Colon (tissue), 2 donors: ENCODE measurements at regions not wholly inside any gene's neighbourhood (a gene's known extent, or its start where the extent isn't known, plus 50 kb on each side); places are given as distances from the start of the nearest gene placed in this dataset.

Source experiments
- FAIRE-seq: peaks from 2 replicates; lab custom pipeline; 2012; peaks lifted over from hg19 to GRCh38; lab: Jason Lieb, UNC
- donor health status: control.
- donor health status: control.

DNA sequence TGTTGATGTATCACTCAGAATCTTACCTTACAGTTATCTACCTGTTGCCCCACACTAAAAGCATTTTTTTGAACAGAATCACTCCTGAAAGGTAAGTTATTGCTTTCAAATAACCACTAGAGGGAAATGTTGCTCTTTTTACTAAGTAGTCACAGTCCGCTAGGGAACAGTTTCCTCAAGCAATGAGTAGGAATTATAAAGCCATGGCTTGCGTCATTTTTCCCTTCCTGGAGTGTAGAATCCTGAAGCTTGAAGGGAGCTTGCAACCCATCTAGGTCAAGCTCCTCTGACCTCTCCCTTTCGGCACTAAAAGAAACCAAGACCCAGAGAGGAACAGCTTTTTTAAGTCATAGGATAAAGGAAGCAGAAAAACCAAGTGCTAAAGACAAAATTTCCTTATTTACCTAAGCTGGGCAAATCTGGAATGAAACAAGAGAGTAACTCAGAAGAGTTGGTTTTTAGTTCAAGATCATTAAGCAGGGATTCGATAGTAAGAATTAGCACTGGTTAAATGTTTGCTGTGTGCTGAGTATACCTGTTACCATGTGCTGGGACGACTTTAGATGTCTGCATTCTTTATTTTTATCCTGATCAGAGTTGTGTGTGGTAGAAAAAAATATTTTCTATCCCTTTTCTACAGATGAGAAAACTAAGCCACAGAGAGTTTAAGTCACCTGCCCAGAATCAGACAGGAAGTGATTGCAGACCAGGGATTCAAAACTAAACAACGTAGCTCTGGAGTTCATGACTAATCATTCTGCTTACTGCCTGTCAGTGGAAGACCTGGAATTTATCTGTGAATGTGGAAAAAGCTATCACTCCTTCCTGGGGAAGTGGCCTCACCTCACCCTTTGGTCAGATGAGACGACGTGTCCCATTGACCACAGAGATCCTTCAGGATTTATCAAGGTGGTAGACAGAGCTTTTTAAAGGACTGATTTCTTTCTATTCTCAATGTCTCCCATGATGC, 631.5 kb downstream of the RAB28 start:
- no peak for FAIRE-seq

DNA sequence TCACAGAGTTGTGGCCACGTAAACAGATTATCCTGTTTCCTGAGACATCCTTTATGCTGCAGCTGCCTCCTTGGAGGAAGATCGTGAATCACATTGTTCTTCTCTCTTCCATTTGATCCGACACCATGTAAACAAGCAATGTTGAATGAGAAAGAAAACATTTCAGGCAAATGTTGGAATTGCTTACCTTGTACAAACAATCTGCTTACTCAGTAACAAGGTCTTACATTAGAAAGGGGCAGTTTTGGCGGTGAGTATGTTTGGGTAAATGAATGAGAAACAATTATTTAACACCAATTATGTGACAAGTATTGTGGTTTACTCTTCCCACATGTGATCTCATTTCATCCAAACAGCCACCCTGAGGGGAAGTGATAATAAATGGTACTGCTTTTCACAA, 637.8 kb downstream of the RAB28 start:
- FAIRE-seq, result no peak

DNA sequence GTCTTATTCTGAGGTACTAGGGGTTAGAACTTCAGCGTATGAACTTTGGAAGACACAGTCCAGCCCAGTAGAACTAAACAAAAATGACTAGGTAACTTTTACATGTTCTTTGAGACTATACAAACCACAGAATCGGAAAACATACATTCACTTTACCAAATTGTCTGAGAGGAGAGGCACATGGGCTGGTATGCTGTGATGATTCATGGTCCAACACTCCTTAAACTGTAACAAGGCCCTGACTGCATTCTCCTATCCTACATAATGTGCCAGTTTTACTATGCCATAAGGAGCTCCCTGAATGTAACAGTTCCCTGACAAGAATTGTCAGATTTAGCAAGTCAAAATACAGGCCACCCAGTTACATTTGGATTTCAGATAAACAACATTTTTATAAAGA, 640.0 kb downstream of the RAB28 start:
- FAIRE-seq, result no peak

DNA sequence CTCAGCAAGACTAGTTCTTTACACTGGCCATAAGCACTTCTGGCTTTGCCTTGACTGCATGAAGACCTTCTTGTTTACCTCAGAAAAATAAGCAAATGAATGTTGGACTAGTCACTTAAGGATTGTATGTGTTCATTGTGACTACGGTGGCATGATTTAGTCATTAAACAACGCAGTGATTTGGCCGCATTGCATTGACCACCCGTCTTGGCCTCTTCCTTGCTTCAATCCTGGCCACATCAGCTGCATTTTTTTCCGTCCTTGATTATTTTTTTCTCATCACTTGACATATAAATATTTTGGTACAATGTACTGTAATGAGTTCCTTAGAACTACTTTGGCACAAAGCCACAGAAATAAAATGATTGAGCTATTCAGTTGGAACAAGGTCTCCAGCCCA, 656.2 kb downstream of the RAB28 start:
- no peak for FAIRE-seq

DNA sequence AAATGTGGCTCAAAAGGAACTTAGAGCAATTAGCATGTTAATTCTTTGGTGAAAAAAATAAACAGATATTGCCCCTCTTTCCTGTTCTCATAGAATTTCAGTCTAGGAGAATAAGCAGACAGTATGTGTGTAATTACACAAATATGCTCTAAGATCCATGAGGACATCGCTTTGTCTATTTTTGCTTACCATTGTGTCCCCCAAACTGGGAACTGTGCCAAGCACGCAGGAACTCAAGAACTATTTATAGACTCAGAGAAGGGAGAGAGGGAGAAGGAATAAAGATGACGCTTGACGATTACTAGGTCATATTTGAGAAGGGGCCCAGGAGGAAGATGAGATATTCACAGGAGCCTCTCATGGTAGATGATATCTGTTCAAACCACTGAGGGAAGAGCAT, 692.6 kb downstream of the RAB28 start:
- FAIRE-seq, result no peak

DNA sequence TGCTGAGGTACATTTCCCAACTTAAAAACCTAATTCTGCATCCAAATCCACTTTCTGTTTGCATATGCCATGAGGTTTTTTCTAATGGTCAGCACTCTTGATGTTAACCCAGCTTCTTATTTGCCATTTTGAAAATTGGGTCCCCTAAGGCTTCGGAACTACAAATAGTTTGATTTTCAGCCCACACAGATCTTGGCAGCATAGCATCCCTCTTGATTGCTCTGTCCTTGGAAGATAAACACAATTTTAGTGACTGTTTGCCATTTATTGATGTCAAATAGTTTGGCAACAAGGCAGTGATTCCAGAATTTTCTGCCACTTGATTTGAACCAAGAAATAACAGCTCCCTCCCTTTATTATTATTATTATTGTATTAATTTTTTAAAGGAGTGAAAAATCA, 696.9 kb downstream of the RAB28 start:
- no peak for FAIRE-seq

DNA sequence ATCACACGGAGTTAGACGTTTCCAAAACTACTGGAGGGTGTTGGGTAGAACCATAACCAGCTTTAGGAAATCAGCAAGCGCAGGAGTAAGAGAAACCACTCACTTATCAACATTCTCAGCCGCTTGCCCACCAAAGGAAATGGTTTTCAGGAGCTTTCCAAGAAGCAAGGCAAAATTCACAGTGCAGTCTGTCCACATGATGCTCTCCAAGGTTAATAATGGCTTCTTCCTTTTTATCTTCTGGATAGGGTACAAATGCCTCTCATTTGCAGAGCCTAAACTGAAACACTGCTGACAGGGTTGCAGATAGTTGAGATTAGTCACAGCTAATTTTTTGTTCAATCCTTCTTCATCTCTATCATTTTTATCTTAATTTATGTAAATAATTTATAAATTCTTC, 705.4 kb downstream of the RAB28 start:
- FAIRE-seq, result no peak

DNA sequence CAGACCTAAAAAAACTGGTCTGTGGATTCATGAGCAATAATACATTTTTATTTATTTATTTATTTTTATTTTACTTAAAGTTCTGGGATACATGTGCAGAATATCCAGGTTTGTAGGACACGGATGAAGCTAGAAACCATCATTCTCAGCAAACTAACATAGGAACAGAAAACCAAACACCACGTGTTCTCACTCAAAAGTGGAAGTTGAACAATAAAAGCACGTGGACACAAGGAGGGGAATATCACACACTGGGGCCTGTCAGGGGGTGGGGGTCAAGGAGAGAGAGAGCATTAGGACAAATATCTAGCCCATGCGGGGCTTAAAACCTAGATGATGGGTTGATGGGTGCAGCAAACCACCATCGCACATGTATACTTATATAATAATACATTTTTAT, 705.9 kb downstream of the RAB28 start:
- no peak for FAIRE-seq

DNA sequence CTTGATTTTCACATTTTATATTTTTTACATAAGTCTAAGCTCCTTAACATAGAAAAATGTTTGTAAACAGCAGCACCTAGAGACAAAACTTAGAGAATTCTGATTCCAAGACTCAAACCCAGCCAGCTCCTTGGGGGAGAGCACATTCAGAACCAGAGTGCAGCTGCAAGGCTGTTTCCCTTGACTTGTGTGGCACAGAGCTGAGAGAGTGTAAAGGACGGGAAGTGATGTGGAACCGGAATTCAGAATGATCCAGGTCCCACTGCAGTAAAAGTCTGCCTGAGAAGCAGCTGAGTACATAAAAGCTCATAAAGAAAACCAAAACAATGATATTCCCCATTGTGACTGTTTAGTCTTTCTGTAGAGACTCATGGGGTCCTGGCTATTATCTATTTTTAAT, 713.8 kb downstream of the RAB28 start:
- no peak for FAIRE-seq

DNA sequence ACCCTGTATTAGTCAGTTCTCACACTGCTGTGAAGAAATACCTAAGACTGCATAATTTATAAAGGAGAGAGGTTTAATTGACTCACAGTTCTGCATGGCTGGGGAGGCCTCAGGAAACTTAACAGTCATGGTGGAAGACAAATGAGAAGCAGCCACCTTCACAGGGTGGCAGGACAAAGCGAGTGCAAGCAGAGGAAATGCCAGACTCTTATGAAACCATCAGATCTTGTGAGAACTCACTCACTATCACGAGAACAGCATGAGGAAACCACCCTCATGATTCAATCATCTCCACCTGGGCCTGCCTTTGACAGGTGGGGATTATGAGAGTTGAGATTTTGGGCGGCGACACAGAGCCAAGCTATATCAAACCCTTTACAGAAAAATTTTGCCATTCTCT, 722.4 kb downstream of the RAB28 start:
- no peak for FAIRE-seq

DNA sequence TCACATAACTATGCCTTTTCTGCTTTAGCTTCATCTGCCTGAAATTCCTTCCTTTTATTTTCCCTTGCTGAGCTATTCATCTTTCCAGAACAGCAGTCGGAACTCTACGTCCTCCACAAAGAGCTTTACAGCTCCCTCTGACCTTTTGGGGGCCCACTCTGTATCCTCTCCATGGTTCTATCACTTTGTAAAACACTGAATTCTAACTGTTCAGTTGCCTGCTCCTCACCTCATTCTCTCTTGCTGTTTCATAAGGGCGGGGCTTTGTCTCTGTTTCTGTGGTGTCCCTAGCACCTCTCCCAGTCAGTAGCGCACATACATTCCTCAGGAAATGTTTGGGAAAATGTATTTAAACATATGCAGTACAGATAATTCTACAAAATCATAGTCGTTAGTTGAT, 737.0 kb downstream of the RAB28 start:
- no peak for FAIRE-seq

DNA sequence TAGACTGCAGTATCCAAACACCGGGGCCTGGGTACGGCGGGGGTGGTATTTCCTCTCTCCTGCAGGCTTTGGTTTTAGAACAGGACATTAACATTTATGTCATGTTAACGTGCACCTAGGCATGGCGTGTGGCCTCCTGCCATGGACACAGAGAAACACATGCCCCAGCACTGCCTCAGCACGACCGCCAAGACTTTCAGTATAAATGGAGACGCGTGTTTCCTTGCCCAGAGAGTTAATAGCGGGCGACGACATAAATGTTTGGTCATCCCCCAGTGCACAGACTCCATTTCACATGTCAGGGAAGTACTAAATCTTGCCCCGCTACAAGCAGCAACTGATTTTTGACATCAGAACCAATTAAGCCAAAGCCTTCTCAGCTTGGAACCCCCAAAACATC, 737.9 kb downstream of the RAB28 start:
- FAIRE-seq, result no peak

DNA sequence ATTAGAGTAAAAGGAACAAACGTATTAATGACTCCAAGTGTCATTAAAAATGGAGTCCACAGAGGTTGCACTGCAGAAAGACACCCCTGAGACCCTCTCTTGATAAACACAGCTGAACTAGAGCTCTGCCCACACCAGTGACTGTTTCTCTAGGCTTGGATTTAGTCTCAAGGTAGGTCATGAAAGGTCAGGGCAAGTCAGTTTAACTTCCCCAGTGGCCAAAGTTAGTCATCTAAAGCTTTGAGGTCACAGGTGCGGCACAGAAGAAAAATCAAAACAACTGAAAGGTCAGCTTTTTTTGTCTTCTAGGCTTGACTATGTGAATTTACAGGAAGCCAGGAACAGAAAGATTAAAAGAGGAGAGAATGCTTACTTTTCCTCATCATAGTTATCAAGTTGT, 749.6 kb downstream of the RAB28 start:
- FAIRE-seq, result no peak

DNA sequence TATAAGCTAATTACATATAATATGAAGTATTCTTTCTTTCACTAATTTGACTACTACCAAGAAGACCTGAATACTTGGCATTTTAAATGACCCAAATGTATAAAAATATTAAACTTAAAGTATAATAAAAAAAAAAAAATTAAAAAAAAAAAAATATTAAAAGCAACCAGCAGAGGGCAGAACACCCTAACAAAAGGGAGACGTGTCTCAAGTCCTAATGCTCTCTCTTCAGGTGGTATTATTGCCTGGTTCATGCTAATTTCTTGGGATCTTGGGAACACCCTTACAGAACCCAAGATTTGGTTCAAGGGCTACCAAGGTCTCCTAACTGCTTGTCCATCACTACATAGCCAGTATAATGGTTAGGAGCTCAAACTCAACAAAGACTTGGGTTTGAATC, 754.8 kb downstream of the RAB28 start:
- FAIRE-seq, result peak; percentile 5

DNA sequence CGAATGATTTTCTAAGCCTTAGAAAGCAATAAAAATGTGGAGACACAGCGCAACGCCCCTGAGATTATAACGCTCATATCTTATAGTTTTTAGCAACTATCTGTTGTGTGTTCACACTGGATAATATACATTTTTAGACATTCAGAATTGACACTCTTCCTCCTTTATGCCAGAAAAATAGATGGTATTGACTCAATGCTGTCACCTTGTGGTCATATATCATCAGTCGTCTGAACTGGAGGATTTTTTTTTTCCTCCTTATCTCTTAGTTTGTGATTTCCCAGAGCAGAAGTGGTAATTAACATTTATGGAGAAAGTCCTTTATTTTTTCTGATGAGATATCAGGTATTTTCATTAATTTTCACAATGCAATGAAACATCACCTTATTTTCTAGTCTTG, 759.6 kb downstream of the RAB28 start:
- no peak for FAIRE-seq

DNA sequence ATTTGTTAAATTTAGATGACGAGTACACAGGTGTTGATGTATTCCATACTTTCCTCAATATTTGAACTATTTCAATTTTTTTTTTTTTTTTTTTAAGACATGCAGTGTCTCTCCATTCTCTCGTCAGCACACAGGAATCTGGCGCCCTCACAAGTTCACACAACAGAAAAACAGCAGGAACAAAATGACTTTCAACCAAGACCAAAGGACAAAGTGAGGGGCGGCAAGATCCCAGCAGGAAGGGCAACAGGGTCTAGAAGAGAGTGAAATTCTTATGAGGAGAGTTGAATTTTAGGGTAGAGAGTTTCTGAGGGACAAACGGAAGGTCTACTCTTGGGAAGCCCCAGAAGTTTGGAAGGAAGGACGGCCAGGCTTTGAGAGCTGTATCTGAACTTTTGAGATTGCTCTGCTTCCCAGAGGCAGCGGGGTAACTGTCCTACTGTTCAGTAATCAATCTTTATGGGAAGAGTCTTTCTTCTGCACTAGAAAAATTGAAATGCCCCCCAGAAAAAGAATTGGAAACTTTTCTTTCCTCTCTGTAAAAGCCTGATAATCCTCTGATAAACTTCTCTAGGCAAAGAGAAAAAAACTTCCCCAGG, 760.2 kb downstream of the RAB28 start:
- no peak for FAIRE-seq

DNA sequence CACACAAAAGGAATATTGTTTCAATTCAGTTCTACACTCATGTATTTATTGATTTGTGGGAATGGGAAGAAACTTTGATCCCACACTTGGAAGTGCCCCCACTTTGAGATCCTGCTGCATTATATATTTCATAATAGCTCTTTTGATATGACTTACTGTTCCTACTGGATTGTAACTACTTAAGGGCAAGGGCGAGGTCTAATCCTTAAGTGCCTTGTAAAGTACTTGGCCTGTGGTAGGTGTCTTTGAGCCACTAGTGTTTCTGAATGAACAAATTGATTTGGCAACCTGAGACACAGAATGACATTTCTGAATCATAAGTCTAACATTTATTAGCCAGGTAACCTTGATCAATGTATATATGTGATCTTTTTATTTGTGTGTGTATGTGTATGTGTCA, 767.2 kb downstream of the RAB28 start:
- FAIRE-seq, result no peak

DNA sequence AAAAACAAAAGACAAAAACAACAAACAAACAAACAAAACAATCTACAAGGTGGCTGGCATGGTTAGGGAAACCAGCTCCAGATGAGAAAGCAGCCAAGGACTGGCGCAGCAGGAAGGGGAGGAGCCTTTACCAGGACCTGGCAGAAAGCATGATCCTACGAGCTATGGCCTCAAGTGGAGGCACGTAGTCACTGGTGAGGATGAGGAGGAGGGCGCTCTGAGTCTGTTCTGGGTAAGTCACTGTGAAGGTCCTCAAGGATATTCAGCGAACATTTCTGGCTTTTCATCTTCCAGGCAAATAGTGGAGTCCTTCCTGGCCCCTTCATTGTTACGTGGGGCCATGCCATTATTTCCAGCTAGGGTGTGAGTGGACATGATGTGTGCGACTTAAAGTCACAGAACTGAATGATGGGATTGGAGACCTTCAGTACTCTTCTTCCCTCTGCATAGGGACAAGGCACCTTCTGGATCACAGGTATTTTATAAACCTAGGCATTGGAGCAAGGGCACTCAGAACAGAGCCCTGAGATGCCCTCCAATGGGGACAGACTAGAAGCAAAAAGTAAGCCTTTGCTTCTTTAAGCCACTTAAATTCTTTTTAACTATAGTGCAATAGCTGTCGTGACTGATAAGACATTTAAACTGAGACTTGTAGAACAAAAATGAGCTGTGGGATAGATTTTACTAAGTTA, 771.3 kb downstream of the RAB28 start:
- FAIRE-seq, result no peak

DNA sequence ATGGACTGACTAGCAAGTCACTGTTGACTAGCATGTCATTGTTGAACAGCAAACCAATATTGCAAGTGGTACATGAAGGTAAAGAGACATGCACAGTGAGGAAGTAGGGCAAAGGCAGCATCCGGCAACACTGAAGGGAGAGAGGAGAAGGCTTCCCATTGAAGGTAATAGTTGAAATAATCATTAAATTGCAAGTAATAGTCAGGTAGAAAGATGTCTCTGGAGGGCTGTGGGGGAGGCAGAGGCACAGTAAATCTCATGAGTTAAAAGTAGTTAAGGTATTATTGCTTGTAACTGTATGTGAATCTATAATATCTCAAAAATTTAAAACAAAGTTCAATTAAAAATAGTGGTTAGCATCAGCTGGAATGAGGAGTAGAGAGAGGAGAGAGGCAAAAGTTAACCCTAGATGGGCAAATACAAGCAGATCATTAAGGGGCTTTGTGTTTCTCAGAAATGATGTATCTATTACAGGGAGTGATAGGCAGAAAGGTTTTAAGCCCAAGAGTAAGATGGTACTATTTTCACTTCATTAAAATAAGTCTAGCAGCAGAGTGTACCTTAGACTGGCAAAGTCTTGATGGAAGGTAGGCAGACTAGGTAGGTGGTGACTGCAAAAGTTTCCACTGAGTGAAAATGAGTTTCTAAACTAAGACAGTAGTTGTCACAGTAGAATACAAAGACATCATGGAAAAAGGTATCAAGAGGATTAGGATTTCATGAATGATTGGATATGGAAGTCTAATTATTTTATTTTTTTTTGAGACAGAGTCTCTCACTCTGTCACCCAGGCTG, 776.6 kb downstream of the RAB28 start:
- FAIRE-seq, result no peak

DNA sequence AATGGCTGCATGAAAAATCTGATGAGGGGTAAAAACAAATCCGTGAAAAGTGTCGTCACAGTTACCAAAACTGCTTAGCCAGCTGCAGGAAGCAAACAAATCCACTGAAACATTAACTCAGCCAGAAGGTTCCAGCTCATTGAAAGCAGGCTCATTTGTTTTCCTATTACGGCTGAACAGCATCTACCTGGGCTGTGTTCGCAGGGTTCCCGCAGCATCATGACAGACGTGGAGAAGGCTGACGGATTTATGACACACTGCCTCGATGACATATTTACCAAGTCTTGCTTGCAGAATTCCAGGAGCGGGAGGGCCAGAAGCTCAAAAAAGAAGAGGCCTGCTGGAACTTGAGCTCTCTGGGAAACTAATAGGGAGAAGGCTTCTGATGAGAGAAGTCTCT, 781.1 kb downstream of the RAB28 start:
- no peak for FAIRE-seq

DNA sequence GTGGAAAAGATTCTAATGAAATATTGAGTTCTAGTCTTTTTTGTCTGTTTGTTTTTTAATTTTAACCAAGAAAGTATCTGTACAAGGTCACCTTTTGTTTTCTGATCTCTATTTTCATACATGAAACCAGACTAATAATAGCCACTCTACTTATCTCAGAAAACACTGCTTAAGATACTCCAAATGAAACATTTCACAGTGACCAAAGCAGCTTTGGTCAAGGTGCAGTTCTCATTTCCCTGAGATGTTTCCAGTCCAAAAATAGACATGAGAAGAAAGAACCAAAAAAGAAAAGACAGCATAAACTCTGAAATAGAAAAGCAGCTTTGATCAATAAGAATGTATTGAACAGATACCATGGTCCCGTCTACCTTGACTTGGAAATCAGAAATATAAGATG, 782.8 kb downstream of the RAB28 start:
- no peak for FAIRE-seq

DNA sequence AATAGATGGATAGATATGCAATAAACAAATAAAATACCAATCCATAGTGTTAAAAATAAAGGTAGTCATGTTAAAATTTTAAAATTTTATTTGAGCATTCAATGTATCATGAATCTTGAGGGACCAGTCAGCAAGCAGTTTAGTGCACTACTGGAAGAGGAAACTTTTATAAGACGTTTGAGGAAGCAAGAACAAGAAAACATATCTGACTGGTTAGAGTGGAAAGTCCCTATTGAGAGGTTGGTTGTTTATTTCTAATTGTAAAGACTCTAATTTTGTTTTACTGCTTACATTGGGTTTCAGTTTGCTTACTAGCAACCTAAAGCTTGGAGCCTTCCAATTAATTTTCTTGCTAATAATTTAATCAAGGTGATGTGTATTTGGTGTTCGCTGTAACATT, 786.2 kb downstream of the RAB28 start:
- FAIRE-seq, result no peak
